HG02642 (cell line): ENCODE measurements at regions not wholly inside any gene's neighbourhood (a gene's known extent, or its start where the extent isn't known, plus 50 kb on each side); places are given as distances from the start of the nearest gene placed in this dataset.
"Not testable (repeated sequence)": the region's sequence is repeated elsewhere in the genome, so short reads cannot be mapped to it uniquely, and the experiment has no call there.

Source experiments
- ATAC-seq: cut with Tn5 transposase; IDR thresholded peaks from one replicate; pipeline ENCODE4 v1.9.1; 2021; ENCODE audit warnings: mild to moderate bottlenecking; ENCODE audit not compliant: unreplicated experiment, poor library complexity

DNA sequence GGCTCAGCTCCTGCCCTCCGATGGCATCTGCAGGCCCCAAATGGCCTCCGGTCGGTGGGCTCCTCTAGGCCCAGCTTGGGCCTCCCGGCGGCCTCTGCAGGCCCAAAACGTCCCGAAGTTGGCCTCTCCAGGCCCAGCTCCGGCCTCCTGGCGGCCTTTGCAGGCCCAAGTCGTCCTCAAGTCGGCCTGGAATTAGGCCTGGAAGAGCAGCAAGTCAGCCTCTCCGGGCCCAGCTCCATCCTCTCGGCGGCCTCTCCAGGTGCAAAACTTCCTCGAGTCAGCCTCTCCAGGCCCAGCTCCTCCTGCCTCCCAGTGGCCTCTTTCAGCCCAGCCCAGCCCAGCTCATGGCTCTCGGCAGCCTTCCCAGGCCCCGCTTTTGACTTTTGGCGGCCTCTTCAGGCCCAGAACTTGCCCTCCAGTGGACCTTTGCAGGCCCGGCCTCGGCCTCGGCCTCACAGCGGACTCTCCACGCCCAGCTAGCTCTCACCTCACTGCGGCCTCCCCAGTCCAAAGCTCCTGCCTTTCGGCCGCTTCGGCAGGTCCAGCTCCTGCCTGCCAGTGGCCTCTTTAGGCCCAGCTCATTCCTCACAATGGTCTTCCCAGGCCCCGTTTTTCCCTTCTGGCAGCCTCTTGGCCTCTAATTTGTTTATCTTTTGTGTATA, 357.3 kb downstream of the ZNF37A start:
- ATAC-seq: not testable (repeated sequence)
